ENCODE measurements at regions not wholly inside any gene's neighbourhood (a gene's known extent, or its start where the extent isn't known, plus 50 kb on each side); places are given as distances from the start of the nearest gene placed in this dataset.

GRCh38 chr11:20251496-20251895 is 91.2 kb upstream of the DBX1 start:
- no peak overlapping the region for H3K27ac ChIP-seq (ENCODE audit: low read depth)
- H4K20me1 ChIP-seq (replicated peaks; ENCODE audit: insufficient read depth): no peaks in the 10 kb centered on the region
- no peak overlapping the region for H3K27ac Mint-ChIP-seq
- H3K4me1 Mint-ChIP-seq: peaks cover 25% of the 10 kb centered on the region
- no peak overlapping the region for H3K4me3 ChIP-seq
- H3K27me3 Mint-ChIP-seq (ENCODE audit: insufficient read depth, low read depth, poor library complexity): peaks cover 6% of the 10 kb centered on the region
- peaks cover 33% of the 10 kb centered on the region for H3K4me1 ChIP-seq (ENCODE audit: insufficient read depth)
- TF ChIP-seq JUNB (IDR thresholded peaks at IDR 0.05; ENCODE audit: unreplicated experiment) (no peak), CREB1 (CRISPR knock-in tag; IDR thresholded peaks at IDR 0.05; ENCODE audit: low read depth) (no peak), ZNF114 (CRISPR knock-in tag; IDR thresholded peaks at IDR 0.05) (no peak), NANOG (IDR thresholded peaks at IDR 0.05; ENCODE audit: borderline replicate concordance) (no peak), STAT1 (IDR thresholded peaks at IDR 0.05; ENCODE audit: unreplicated experiment) (no peak), REST (IDR thresholded peaks at IDR 0.05; ENCODE audit: unreplicated experiment) (no peak), EZH2 (IDR thresholded peaks at IDR 0.05; ENCODE audit: low read depth, unreplicated experiment) (no peak), ETS1 (IDR thresholded peaks at IDR 0.05) (no peak), POLR2AphosphoS5 (IDR thresholded peaks at IDR 0.05; ENCODE audit: low read depth) (no peak), ZNF331 (CRISPR knock-in tag; IDR thresholded peaks at IDR 0.05; ENCODE audit: low read depth) (no peak), EZH2phosphoT487 (IDR thresholded peaks at IDR 0.05; ENCODE audit: unreplicated experiment) (no peak)
- TF ChIP-seq, protein P1, sequence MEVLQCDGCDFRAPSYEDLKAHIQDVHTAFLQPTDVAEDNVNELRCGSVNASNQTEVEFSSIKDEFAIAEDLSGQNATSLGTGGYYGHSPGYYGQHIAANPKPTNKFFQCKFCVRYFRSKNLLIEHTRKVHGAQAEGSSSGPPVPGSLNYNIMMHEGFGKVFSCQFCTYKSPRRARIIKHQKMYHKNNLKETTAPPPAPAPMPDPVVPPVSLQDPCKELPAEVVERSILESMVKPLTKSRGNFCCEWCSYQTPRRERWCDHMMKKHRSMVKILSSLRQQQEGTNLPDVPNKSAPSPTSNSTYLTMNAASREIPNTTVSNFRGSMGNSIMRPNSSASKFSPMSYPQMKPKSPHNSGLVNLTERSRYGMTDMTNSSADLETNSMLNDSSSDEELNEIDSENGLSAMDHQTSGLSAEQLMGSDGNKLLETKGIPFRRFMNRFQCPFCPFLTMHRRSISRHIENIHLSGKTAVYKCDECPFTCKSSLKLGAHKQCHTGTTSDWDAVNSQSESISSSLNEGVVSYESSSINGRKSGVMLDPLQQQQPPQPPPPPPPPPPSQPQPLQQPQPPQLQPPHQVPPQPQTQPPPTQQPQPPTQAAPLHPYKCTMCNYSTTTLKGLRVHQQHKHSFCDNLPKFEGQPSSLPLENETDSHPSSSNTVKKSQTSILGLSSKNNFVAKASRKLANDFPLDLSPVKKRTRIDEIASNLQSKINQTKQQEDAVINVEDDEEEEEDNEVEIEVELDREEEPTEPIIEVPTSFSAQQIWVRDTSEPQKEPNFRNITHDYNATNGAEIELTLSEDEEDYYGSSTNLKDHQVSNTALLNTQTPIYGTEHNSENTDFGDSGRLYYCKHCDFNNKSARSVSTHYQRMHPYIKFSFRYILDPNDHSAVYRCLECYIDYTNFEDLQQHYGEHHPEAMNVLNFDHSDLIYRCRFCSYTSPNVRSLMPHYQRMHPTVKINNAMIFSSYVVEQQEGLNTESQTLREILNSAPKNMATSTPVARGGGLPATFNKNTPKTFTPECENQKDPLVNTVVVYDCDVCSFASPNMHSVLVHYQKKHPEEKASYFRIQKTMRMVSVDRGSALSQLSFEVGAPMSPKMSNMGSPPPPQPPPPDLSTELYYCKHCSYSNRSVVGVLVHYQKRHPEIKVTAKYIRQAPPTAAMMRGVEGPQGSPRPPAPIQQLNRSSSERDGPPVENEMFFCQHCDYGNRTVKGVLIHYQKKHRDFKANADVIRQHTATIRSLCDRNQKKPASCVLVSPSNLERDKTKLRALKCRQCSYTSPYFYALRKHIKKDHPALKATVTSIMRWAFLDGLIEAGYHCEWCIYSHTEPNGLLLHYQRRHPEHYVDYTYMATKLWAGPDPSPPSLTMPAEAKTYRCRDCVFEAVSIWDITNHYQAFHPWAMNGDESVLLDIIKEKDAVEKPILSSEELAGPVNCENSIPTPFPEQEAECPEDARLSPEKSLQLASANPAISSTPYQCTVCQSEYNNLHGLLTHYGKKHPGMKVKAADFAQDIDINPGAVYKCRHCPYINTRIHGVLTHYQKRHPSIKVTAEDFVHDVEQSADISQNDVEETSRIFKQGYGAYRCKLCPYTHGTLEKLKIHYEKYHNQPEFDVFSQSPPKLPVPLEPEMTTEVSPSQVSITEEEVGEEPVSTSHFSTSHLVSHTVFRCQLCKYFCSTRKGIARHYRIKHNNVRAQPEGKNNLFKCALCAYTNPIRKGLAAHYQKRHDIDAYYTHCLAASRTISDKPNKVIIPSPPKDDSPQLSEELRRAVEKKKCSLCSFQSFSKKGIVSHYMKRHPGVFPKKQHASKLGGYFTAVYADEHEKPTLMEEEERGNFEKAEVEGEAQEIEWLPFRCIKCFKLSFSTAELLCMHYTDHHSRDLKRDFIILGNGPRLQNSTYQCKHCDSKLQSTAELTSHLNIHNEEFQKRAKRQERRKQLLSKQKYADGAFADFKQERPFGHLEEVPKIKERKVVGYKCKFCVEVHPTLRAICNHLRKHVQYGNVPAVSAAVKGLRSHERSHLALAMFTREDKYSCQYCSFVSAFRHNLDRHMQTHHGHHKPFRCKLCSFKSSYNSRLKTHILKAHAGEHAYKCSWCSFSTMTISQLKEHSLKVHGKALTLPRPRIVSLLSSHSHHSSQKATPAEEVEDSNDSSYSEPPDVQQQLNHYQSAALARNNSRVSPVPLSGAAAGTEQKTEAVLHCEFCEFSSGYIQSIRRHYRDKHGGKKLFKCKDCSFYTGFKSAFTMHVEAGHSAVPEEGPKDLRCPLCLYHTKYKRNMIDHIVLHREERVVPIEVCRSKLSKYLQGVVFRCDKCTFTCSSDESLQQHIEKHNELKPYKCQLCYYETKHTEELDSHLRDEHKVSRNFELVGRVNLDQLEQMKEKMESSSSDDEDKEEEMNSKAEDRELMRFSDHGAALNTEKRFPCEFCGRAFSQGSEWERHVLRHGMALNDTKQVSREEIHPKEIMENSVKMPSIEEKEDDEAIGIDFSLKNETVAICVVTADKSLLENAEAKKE (CRISPR knock-in tag; IDR thresholded peaks at IDR 0.05): no peak
- TF ChIP-seq, protein P2, sequence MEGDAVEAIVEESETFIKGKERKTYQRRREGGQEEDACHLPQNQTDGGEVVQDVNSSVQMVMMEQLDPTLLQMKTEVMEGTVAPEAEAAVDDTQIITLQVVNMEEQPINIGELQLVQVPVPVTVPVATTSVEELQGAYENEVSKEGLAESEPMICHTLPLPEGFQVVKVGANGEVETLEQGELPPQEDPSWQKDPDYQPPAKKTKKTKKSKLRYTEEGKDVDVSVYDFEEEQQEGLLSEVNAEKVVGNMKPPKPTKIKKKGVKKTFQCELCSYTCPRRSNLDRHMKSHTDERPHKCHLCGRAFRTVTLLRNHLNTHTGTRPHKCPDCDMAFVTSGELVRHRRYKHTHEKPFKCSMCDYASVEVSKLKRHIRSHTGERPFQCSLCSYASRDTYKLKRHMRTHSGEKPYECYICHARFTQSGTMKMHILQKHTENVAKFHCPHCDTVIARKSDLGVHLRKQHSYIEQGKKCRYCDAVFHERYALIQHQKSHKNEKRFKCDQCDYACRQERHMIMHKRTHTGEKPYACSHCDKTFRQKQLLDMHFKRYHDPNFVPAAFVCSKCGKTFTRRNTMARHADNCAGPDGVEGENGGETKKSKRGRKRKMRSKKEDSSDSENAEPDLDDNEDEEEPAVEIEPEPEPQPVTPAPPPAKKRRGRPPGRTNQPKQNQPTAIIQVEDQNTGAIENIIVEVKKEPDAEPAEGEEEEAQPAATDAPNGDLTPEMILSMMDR (conservative IDR thresholded peaks at IDR 0.05; ENCODE audit: low read depth in 2 of 2): no peak
- no peak for DNase-seq (ENCODE audit: low spot score)
- no peak for ATAC-seq
- H3K9me2 ChIP-seq (ENCODE audit: insufficient read depth): no peaks in the 10 kb centered on the region
- no peak overlapping the region for H3K4me2 ChIP-seq
- H3K36me3 Mint-ChIP-seq (ENCODE audit: low read depth): no peaks in the 10 kb centered on the region
- no peaks in the 10 kb centered on the region for H3K79me2 ChIP-seq (replicated peaks; ENCODE audit: insufficient read depth)
- no peak overlapping the region for H2AFZ ChIP-seq
- H3K9me3 Mint-ChIP-seq: no peaks in the 10 kb centered on the region
- no peak overlapping the region for H3K4me3 Mint-ChIP-seq
- no peaks in the 10 kb centered on the region for H3F3A ChIP-seq (replicated peaks; ENCODE audit: low read depth)
- no peaks in the 10 kb centered on the region for H3K36me3 ChIP-seq (ENCODE audit: insufficient read depth)
- H3K27me3 ChIP-seq (ENCODE audit: insufficient read depth): peaks cover 31% of the 10 kb centered on the region

Measured in GM23338 (cell line).